IPS-11a (cell line): ENCODE measurements at regions not wholly inside any gene's neighbourhood (a gene's known extent, or its start where the extent isn't known, plus 50 kb on each side); places are given as distances from the start of the nearest gene placed in this dataset.

ENCODE experiments used
- H3K4me3 ChIP-seq: one replicate; pipeline ENCODE4 v1.5.1; 2013; ENCODE audit warnings: low read depth, low read length, control low read depth

DNA sequence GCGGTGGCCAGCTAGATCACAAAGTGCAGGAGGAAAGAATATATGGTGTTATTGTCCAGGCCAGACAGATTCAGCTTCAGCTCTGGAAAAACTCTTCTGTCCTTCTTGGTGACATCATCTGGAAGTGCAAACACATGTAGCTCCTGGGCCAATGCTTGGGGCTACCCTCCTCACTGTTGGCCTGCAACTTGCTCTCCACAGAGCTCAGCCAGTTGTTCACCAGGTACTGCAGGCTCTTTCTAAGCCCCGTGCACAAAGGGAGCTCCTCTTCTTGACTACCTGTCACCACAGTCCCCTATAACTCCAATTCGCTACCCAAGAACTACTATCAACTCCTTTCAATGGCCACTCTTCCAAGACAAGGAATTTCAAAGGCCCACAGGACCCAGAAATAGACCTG lies 1175.9 kb upstream of the CDH9 start:
- H3K4me3 ChIP-seq: no peak overlapping the region

DNA sequence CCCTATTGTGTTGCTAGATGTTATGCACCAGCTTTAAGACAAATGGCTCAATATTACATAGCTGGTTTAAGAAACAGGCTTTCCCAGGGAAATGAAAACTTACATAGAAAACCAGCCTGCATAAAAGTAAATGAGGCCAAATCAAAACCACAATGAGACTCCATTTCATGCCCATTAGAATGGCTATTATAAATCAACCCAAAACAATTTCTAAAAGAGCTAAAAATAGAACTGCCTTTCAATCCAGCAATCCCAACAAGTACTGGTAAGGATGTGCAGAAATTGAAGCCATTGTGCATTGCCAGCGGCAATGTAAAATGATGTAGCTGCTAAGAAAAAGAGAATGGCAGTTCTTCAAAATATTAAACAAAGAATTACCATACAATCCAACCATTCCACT lies 1170.0 kb upstream of the CDH9 start:
- no peak overlapping the region for H3K4me3 ChIP-seq

- H3K4me3 ChIP-seq: no peak overlapping the region
Observed at GRCh38 chr5:28190011-28190410, 1151.6 kb upstream of the CDH9 start.

DNA sequence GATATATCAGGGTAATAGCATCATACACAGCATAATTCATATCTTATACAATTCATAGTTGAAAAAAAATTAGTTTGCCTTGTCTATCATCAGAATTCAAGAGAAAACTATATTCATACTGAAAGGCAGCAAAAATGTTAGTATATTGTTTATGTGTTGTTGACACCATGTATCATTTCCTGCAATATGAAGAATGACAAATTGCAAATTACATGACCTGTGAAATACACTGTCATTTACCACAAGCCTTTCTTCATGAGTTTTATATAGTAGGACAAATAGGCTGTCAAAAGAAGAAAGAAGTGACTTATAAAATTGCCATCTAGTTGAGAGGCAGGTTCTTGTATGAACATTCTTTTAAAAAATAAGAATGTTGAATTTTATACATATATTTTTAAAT lies 1136.3 kb upstream of the CDH9 start:
- H3K4me3 ChIP-seq: no peak overlapping the region

DNA sequence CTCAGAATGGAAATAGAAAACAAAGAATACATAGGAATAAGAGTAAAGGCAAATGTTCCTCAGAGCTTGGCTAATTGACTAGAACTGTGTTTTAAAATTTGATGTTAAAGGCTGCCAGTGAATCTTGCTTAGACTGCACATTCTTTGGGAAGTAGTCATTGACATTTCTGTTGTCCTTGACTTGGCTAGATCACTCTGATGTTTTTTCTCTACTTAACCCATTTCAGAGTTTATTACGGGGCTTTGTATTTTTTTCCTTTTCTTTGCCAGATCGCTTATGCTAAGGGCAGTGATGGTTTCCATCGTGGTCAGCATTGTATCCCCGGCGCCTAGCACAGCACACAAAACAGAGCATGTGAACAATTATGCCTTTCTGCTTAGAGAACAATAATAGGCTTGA lies 1126.7 kb upstream of the CDH9 start:
- no peak overlapping the region for H3K4me3 ChIP-seq

GRCh38 chr5:28164568-28164967 lies 1126.2 kb upstream of the CDH9 start:
- no peak overlapping the region for H3K4me3 ChIP-seq

- H3K4me3 ChIP-seq: no peak overlapping the region
Observed at GRCh38 chr5:28156981-28157380, 1118.6 kb upstream of the CDH9 start.

DNA sequence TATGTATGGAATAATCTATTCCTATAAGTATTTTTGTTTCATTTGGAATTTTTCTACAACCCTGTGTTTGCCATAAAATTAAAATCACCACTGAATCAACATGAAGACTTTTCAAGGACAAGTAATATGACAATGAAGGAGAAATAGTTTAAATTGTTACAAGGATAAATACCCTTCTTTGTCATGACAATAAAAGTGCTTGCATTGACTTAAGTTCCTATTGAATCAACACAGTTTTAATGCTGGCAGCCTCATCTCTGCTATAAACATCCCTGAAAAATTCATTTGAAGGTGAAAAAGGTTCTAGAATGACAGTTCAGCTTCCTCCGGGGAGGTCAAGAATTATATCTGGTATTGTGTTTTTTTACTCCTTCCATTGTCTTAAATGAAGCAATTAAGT lies 1105.1 kb upstream of the CDH9 start:
- no peak overlapping the region for H3K4me3 ChIP-seq

DNA sequence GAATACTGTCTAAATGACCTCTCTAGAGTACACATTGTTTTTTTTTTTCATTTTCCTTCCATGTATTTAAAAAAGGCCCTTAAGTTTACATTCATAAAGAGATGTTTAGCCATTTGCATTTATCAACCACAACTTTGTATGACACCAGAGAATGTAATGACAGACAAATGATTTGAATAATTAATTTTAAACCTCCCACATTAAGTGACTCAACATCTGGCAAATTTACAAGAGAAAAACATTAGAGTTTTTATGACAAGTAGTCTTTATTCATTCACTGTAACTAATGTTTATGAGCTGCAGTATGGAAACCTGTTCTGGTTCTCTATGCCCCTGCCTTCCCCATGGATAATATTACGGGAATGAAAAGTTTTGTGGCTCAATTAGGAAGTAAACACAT lies 1093.8 kb upstream of the CDH9 start:
- H3K4me3 ChIP-seq: no peak overlapping the region

DNA sequence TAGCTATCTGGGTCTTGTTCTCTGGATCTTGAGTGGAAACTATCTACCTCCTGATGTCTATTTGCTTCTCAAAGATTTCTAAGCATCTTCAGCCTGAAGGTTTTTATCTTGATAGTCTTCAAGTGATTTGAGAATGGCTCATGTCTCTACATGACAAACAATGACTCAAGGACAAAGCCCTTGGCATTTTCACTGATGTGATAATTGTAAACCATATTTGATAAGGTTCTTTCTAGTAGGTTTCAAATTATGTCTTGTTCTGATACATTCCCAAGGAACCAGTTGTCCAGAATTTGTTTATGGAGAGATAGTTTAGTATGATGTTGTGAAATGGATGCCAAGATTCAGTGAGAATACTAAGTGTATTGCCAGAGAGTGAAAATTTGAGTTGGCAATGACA lies 1079.3 kb upstream of the CDH9 start:
- no peak overlapping the region for H3K4me3 ChIP-seq

GRCh38 chr5:28117273-28117672 lies 1078.9 kb upstream of the CDH9 start:
- H3K4me3 ChIP-seq: no peak overlapping the region

- no peak overlapping the region for H3K4me3 ChIP-seq
Observed at GRCh38 chr5:28110781-28111180, 1072.4 kb upstream of the CDH9 start.

DNA sequence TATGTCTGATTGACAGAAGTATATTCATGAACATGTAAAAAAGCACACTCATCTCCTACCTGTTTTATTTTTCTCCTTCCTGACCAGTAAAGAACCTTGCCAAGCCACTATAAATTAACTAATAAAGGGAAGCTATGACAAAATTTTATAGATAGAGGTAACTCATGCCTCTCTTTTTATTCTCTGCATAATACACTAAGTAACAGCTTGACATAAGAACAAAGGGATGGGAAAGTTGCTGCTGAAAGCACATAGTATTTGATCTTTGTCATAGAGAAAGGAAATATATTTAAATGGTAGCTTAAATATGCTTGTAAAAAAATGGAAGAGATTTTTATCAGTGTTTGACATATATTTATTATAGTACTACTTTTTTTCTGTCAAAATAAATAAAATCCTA lies 1065.7 kb upstream of the CDH9 start:
- no peak overlapping the region for H3K4me3 ChIP-seq

- H3K4me3 ChIP-seq: no peak overlapping the region
Observed at GRCh38 chr5:28084069-28084468, 1045.7 kb upstream of the CDH9 start.

GRCh38 chr5:28082610-28083009 lies 1044.2 kb upstream of the CDH9 start:
- no peak overlapping the region for H3K4me3 ChIP-seq

- H3K4me3 ChIP-seq: no peak overlapping the region
Observed at GRCh38 chr5:28077291-28078240, 1039.2 kb upstream of the CDH9 start.

- no peak overlapping the region for H3K4me3 ChIP-seq
Observed at GRCh38 chr5:28066856-28067255, 1028.5 kb upstream of the CDH9 start.

DNA sequence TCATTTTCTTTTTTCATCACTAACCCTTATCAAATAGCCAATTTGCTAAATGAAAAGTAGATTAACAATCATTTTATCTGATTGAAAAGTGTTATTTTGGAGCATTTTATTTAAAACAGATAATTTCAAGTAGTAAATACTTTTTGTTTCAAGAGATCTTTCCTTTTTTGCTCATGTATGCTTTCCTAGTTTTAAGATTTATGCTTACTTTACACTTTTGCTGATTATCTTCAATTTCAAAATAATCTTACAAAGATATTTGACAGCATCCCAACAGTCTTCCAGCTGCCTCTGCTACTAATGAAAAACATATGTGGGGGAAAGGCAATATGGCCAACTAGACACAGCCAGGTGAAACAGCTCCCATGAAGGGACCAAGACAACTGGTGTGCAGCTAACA lies 1027.3 kb upstream of the CDH9 start:
- no peak overlapping the region for H3K4me3 ChIP-seq

DNA sequence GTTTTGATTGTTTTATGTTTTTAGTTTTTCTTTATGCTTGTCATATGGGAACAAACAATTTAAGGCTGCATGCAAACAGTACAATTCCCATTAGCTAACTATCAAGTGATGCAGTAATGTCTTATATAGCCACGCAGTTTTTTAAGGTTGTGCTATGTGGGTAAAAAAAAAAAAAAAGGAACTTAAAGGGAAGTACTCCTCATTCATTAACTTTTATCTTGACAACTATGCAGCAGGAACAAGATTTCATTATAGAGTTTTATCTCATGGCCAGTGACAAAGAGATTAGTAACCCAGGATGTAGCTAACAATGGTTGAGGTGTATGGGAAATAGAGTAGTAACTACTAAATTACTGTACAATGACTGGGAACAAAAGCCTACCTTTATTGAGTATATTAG lies 1008.2 kb upstream of the CDH9 start:
- H3K4me3 ChIP-seq: no peak overlapping the region

- no peak overlapping the region for H3K4me3 ChIP-seq
Observed at GRCh38 chr5:28027851-28028250, 989.5 kb upstream of the CDH9 start.

DNA sequence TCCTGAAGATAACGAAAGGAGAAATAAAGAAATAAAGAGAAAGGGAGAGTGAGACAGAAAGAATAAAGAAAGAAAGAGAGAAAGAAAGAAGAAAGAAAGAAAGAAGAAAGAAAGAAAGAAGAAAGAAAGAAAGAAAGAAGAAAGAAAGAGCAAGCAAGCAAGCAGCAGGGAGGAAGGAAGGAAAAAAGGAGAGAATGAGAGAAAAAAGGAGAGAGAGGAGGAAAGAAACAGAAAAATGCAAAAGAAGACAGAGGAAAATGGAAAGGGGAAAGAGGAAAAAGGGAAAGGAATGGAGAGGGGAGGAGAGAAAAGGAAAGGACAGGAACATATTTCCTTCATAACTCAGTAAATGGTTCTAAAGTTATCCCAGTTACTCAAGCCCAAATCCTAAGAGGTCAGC lies 978.8 kb upstream of the CDH9 start:
- no peak overlapping the region for H3K4me3 ChIP-seq

DNA sequence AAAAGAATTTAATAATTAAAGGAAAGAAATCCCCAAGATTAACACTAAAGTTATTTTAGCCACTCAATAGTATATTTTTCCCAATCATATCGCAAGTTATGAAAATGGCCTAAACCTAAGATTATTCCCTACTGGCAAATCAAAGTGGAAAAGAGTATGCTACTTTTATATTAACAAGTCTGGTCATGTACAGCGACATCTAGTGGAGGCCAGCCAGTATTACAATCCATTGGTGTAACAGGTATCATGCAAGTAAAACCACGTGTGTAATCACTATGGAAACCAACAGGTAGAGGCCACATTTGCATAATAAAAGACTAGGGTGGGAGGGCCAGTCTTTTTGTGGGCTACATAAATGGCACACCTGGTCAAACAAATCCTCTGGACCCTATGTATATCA lies 976.4 kb upstream of the CDH9 start:
- no peak overlapping the region for H3K4me3 ChIP-seq

GRCh38 chr5:28012538-28012937 lies 974.2 kb upstream of the CDH9 start:
- H3K4me3 ChIP-seq: no peak overlapping the region
